Upper lobe of right lung (tissue), 1 donor: ENCODE measurements at regions not wholly inside any gene's neighbourhood (a gene's known extent, or its start where the extent isn't known, plus 50 kb on each side); places are given as distances from the start of the nearest gene placed in this dataset.

Experiments
- ATAC-seq: fragments of 200-7000 bp; cut with Tn5 transposase; one replicate; pipeline ENCODE4 v1.9.1; 2020; ENCODE audit warnings: mild to moderate bottlenecking, moderate library complexity
- DNase-seq: peaks from one replicate; pipeline ENCODE4 v3.0.0-alpha.2; 2020
- H3K27ac ChIP-seq: fragments of 200-600 bp; one replicate; pipeline ENCODE4 v1.8.0; 2022
- H3K27me3 ChIP-seq: fragments of 200-600 bp; one replicate; pipeline ENCODE4 v1.8.0; 2022; ENCODE audit warnings: mild to moderate bottlenecking
- H3K36me3 ChIP-seq: fragments of 200-600 bp; one replicate; pipeline ENCODE4 v1.8.0; 2022
- H3K4me1 ChIP-seq: fragments of 200-600 bp; one replicate; pipeline ENCODE4 v1.8.0; 2022
- H3K4me3 ChIP-seq: fragments of 200-600 bp; one replicate; pipeline ENCODE4 v1.8.0; 2022; ENCODE audit warnings: mild to moderate bottlenecking
- H3K9me3 ChIP-seq: fragments of 200-600 bp; one replicate; pipeline ENCODE4 v1.8.0; 2022
- intact Hi-C: fragments of 100-400 bp; cut with DNase I; formaldehyde crosslinking; loops from one replicate; pipeline ENCODE4 v1.11.0; 2022
- TF ChIP-seq, protein P1 (sequence below): fragments of 200-600 bp; IDR thresholded peaks from one replicate; pipeline ENCODE4 v1.8.0; 2022; ENCODE audit warnings: antibody characterized with exemption
- donor health status: DM: no; HTN: yes; CAD: no; lungs with severe emphysema.

DNA sequence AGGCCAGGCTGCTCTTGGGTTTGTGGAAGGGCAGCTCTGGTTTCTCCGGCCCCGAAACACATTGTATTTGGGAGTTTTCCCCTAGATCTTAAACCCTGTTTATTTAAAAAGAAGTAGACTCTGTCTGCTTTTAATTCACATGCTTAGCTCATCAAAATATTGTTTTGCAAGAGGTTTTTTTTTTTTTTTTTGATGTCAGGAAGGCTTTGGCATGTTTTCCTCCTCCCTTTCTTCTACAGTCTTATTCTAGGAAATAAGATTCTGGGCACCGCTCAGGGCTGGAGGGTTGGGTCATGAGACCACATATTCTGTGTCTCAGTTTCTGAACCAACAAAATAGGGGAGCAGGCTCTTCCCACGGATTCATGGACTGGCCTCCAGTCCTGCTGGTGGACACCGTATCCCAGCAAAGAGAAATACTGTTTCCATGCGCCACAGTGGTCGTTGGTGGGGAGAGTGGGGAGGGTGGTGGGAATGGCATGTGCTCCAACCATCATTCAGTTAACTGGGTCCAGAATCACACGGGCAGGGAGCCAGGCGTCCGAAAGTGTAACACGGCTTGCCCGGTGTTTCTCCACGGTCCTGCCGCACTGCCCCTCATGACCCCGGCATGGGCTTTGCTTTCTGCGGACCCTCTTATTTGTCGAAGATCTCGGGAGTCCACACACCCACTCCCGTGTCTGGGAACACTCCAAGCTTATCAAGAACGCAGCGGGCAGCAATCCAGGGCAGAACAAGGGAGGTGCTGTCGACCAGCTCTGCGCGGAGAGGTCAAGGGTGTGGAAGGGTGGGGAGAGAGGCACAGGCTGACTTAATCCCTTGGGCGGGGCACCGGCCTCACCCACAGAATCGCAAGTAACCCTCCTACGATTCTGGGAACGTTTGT is 176.7 kb downstream of the GLI2 start:
- TF ChIP-seq, protein P1, sequence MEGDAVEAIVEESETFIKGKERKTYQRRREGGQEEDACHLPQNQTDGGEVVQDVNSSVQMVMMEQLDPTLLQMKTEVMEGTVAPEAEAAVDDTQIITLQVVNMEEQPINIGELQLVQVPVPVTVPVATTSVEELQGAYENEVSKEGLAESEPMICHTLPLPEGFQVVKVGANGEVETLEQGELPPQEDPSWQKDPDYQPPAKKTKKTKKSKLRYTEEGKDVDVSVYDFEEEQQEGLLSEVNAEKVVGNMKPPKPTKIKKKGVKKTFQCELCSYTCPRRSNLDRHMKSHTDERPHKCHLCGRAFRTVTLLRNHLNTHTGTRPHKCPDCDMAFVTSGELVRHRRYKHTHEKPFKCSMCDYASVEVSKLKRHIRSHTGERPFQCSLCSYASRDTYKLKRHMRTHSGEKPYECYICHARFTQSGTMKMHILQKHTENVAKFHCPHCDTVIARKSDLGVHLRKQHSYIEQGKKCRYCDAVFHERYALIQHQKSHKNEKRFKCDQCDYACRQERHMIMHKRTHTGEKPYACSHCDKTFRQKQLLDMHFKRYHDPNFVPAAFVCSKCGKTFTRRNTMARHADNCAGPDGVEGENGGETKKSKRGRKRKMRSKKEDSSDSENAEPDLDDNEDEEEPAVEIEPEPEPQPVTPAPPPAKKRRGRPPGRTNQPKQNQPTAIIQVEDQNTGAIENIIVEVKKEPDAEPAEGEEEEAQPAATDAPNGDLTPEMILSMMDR = no peak
- H3K27ac ChIP-seq = peak overlapping the region; percentile 55
- H3K4me1 ChIP-seq = peaks cover 27% of the 10 kb centered on the region
- DNase-seq (peak; percentile 84), ATAC-seq (peak; percentile 65)
- H3K36me3 ChIP-seq = no peaks in the 10 kb centered on the region
- intact Hi-C loops = no loop called here
- no peaks in the 10 kb centered on the region for H3K27me3 ChIP-seq
- no peak overlapping the region for H3K4me3 ChIP-seq
- no peaks in the 10 kb centered on the region for H3K9me3 ChIP-seq

DNA sequence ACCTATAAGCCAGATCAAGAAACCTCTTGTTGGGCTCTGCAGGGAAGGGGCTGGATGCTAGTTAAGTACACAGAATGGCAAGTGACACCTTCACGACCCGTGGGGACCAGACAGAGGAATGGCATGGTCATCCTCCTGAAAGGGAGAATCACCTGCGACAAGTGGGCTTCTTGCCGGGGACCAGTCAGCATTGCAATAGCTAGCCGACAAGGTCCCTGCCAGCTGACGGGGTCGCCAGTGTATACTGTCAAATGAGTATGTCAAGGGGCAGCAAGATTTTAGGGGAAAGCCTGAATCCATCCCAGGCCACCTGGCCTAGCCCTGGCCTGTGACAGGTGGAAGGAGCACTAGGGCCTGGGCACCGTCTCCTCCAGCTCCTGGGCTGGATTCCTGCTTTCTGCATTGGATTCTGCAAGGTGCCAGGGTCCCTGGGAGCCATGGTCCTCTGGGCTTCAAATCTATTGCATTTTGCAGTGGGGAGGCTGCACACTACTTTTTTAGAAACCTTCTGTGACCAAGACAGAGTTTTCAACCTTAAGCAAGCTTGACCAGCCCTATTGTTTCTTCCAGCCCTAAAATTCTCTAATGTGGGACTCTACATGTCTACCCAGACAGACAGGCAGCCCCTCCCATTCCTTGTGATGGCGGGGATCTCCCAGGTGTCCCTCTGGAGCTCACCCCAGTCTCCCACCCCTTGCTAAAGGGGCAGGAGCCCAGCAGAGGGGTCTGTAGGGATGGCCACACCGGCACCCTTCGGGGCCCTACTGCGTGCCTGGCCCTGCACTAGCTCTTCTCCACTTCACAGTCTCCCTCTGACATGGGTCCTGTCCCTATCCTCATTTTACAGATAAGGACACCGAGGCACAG is 178.5 kb downstream of the GLI2 start:
- peaks cover 27% of the 10 kb centered on the region for H3K4me1 ChIP-seq
- H3K27me3 ChIP-seq = no peaks in the 10 kb centered on the region
- DNase-seq (no peak), ATAC-seq (no peak)
- intact Hi-C loops = no loop called here
- peak overlapping the region; percentile 27 for H3K27ac ChIP-seq
- H3K9me3 ChIP-seq = no peaks in the 10 kb centered on the region
- no peaks in the 10 kb centered on the region for H3K36me3 ChIP-seq
- H3K4me3 ChIP-seq = no peak overlapping the region
- TF ChIP-seq, protein P1 = no peak

DNA sequence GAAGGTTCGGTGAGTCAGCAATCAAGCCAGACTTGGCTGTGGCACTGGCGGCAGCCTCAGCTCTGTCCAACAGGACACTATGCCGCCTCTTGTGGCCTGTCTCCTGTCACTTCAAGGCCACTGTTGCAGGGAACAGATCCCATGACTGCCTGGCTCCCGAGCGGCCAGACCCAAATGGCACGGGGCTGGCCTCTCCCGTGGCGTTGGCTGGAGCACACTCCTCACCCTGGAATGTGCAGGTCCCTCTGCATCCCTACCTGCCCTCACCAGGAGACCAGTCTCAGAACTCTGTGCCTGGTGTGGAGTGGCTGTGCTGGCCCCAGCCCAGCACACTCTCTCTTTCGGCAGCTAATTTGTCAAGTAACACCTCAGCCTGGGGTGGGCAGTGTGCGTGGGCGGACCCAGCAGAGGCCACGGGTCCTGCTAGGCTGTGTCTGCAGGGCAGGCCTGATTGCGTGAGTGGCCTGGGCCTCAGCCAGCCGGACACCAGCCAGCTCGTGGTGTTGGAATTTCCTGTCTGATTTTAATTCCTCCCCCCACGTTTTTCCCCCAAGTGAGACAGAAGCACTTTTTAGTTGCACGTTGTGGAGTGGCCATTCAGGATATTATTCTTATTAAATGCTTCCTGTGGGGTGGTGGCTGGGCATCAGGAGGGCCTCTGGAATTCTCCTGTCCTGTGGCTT is 179.3 kb downstream of the GLI2 start:
- intact Hi-C loops = no loop called here
- Histone ChIP-seq H3K27ac (no peak overlapping the region), H3K4me3 (no peak overlapping the region), H3K27me3 (no peaks in the 10 kb centered on the region), H3K4me1 (peaks cover 27% of the 10 kb centered on the region), H3K36me3 (no peaks in the 10 kb centered on the region), H3K9me3 (no peaks in the 10 kb centered on the region)
- ATAC-seq (peak; percentile 71), DNase-seq (peak; percentile 89)
- TF ChIP-seq, protein P1 = peak; percentile 14

DNA sequence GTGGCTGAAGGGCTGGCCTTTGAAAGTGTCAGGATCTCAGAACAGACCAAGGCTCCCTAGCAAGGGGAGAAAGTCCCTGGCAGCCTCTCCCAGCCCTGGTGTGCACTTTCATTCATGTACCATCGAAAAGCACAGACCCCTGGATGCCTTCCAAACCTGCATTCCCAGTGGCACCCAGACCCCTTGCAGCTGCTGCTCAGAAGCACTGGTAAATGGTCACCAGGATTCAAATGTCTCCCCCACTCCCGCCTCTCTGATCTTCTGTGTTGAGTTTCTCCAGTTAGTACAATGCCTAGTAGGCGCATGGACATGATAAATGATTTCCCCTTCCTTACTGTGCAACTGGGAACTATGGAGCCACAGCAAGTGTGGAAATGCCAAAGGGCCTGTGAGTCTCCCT is 180.0 kb downstream of the GLI2 start:
- Histone ChIP-seq H3K4me1 (peaks cover 27% of the 10 kb centered on the region), H3K36me3 (no peaks in the 10 kb centered on the region), H3K4me3 (no peak overlapping the region), H3K27me3 (no peaks in the 10 kb centered on the region), H3K27ac (no peak overlapping the region), H3K9me3 (no peaks in the 10 kb centered on the region)
- DNase-seq (no peak), ATAC-seq (no peak)
- intact Hi-C loops = no loop called here
- TF ChIP-seq, protein P1 = no peak

DNA sequence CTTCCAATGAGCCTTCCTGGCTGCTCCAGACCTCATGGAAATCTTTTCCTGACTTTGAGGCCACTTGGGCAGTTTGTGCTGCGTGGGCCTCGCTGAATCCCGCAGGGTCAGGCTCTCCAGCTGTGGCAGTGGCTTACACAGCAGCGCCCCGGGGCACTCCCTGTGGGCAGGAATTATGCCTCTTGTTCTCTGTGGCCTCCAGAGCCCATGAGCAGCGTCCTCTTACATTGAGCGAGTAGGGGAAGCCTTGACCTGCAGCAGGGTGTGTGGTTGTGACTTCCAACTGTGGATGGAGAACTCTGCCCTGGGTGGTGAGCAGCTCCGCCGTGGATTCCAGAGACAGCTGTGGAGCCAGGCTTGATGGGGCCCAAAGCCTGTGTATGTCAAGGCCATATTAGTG is 180.8 kb downstream of the GLI2 start:
- intact Hi-C loops = no loop called here
- ATAC-seq (no peak), DNase-seq (no peak)
- TF ChIP-seq, protein P1 = no peak
- H3K27me3 ChIP-seq = no peaks in the 10 kb centered on the region
- H3K4me1 ChIP-seq = peaks cover 27% of the 10 kb centered on the region
- no peaks in the 10 kb centered on the region for H3K9me3 ChIP-seq
- no peak overlapping the region for H3K27ac ChIP-seq
- no peak overlapping the region for H3K4me3 ChIP-seq
- H3K36me3 ChIP-seq = no peaks in the 10 kb centered on the region
